ENCODE measurements at regions not wholly inside any gene's neighbourhood (a gene's known extent, or its start where the extent isn't known, plus 50 kb on each side); places are given as distances from the start of the nearest gene placed in this dataset.

DNA sequence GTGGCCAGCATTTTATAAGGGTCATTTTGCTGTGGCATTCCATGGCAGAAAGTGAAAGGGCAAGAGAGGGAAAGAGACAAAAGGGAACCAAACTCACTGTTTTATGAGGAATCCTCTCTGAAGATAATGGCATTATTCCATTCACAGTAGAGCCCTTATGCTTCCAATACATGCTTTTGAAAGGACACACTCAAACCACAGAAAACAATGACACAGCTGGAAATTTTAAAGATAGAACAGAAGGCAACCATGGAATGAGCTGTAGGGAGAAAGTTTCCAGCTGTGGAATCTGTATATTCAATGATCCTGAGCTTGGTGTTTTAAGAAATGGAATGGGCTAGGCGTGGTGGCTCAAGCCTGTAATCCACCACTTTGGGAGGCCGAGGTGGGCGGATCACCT, 677.4 kb downstream of the SLITRK1 start:
- no peak overlapping the region for H3K27ac ChIP-seq
- FAIRE-seq: no peak
- no peak for ATAC-seq
- ChIA-PET POLR2A (no interaction called here), CTCF (no interaction called here)
- TF ChIP-seq RFX5 (IDR thresholded peaks at IDR 0.05) (no peak), MAFK (IDR thresholded peaks at IDR 0.05; ENCODE audit: partially characterized antibody) (no peak), NPAS2 (CRISPR knock-in tag; IDR thresholded peaks at IDR 0.05; ENCODE audit: borderline replicate concordance) (no peak), NFE2L2 (conservative IDR thresholded peaks at IDR 0.05; ENCODE audit: low read length) (no peak), FOSL2 (IDR thresholded peaks at IDR 0.05) (no peak), FOSL2 (CRISPR knock-in tag; IDR thresholded peaks at IDR 0.05) (no peak), ZFP36 (IDR thresholded peaks at IDR 0.05; ENCODE audit: borderline replicate concordance, partially characterized antibody) (no peak)
- TF ChIP-seq, protein P1, sequence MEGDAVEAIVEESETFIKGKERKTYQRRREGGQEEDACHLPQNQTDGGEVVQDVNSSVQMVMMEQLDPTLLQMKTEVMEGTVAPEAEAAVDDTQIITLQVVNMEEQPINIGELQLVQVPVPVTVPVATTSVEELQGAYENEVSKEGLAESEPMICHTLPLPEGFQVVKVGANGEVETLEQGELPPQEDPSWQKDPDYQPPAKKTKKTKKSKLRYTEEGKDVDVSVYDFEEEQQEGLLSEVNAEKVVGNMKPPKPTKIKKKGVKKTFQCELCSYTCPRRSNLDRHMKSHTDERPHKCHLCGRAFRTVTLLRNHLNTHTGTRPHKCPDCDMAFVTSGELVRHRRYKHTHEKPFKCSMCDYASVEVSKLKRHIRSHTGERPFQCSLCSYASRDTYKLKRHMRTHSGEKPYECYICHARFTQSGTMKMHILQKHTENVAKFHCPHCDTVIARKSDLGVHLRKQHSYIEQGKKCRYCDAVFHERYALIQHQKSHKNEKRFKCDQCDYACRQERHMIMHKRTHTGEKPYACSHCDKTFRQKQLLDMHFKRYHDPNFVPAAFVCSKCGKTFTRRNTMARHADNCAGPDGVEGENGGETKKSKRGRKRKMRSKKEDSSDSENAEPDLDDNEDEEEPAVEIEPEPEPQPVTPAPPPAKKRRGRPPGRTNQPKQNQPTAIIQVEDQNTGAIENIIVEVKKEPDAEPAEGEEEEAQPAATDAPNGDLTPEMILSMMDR (IDR thresholded peaks at IDR 0.05): no peak
- TF ChIP-seq, protein P2, sequence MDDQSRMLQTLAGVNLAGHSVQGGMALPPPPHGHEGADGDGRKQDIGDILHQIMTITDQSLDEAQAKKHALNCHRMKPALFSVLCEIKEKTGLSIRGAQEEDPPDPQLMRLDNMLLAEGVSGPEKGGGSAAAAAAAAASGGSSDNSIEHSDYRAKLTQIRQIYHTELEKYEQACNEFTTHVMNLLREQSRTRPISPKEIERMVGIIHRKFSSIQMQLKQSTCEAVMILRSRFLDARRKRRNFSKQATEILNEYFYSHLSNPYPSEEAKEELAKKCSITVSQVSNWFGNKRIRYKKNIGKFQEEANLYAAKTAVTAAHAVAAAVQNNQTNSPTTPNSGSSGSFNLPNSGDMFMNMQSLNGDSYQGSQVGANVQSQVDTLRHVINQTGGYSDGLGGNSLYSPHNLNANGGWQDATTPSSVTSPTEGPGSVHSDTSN (IDR thresholded peaks at IDR 0.05): no peak
- TF ChIP-seq, protein P3, sequence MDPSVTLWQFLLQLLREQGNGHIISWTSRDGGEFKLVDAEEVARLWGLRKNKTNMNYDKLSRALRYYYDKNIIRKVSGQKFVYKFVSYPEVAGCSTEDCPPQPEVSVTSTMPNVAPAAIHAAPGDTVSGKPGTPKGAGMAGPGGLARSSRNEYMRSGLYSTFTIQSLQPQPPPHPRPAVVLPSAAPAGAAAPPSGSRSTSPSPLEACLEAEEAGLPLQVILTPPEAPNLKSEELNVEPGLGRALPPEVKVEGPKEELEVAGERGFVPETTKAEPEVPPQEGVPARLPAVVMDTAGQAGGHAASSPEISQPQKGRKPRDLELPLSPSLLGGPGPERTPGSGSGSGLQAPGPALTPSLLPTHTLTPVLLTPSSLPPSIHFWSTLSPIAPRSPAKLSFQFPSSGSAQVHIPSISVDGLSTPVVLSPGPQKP (IDR thresholded peaks at IDR 0.05; ENCODE audit: low read depth, low read length): no peak
- H3K4me3 ChIP-seq: no peak overlapping the region
- WGBS (ENCODE audit: missing lambda C conversion rate): 6% methylated on average over 3 of the region's 3 CpGs
- H3K4me2 ChIP-seq: no peak overlapping the region
- DNase-seq (ENCODE audit: low read depth in 1 of 2, low spot score in 1 of 2): no peak
- H3K9me3 ChIP-seq: no peaks in the 10 kb centered on the region
- H3K4me1 ChIP-seq: no peaks in the 10 kb centered on the region

DNA sequence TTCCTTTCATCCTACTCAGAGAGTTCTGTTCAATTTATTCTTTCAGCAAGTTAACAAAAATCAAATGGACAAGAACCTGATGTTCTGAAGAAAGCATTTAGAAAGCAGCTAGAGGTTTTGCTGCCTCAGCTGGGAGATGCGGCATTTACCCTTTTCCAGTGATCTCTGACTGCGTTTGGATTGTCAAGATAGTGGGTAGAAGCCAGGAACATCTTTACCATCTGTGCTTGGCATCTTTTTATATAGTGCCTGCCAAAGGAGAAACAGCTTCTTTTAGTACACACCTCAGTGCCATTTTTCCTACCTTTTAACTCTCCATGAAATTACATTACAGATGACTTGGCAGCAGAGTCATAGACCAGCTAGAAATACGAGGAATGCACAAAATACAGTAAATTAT, 680.8 kb downstream of the SLITRK1 start:
- Histone ChIP-seq H3K4me2 (no peak overlapping the region), H3K4me3 (no peak overlapping the region), H3K9me3 (no peaks in the 10 kb centered on the region), H3K27ac (no peak overlapping the region), H3K4me1 (no peaks in the 10 kb centered on the region)
- no peak for DNase-seq (ENCODE audit: low read depth in 1 of 2, low spot score in 1 of 2)
- ChIA-PET CTCF (no interaction called here), POLR2A (no interaction called here)
- no peak for FAIRE-seq
- ATAC-seq: no peak
- TF ChIP-seq EP300 (IDR thresholded peaks at IDR 0.05) (no peak), ZFP36 (IDR thresholded peaks at IDR 0.05; ENCODE audit: borderline replicate concordance, partially characterized antibody) (no peak), RARB (CRISPR knock-in tag; IDR thresholded peaks at IDR 0.05) (no peak), GATA3 (IDR thresholded peaks at IDR 0.05; ENCODE audit: borderline replicate concordance) (no peak), POLR2AphosphoS2 (conservative IDR thresholded peaks at IDR 0.05; ENCODE audit: low read length) (no peak), FOSB (CRISPR knock-in tag; IDR thresholded peaks at IDR 0.05) (no peak), TFCP2L1 (CRISPR knock-in tag; IDR thresholded peaks at IDR 0.05) (no peak), NR3C1 (IDR thresholded peaks at IDR 0.05) (no peak), JUNB (IDR thresholded peaks at IDR 0.05) (no peak), CEBPB (IDR thresholded peaks at IDR 0.05) (no peak), ZC3H11A (IDR thresholded peaks at IDR 0.05) (no peak), PHF8 (IDR thresholded peaks at IDR 0.05; ENCODE audit: borderline replicate concordance, low read depth) (no peak), RAD21 (conservative IDR thresholded peaks at IDR 0.05 in 1 of 2, IDR thresholded peaks at IDR 0.05 in 1 of 2) (no peak), KDM1A (IDR thresholded peaks at IDR 0.05; ENCODE audit: low read depth) (no peak)
- TF ChIP-seq, protein P4, sequence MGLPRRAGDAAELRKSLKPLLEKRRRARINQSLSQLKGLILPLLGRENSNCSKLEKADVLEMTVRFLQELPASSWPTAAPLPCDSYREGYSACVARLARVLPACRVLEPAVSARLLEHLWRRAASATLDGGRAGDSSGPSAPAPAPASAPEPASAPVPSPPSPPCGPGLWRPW (IDR thresholded peaks at IDR 0.05): no peak
- TF ChIP-seq, protein P2 (IDR thresholded peaks at IDR 0.05): no peak
- 30% methylated on average over 3 of the region's 3 CpGs for WGBS (ENCODE audit: missing lambda C conversion rate)

Measured in A549 (cell line).